ENCODE measurements at regions not wholly inside any gene's neighbourhood (a gene's known extent, or its start where the extent isn't known, plus 50 kb on each side); places are given as distances from the start of the nearest gene placed in this dataset.

DNA sequence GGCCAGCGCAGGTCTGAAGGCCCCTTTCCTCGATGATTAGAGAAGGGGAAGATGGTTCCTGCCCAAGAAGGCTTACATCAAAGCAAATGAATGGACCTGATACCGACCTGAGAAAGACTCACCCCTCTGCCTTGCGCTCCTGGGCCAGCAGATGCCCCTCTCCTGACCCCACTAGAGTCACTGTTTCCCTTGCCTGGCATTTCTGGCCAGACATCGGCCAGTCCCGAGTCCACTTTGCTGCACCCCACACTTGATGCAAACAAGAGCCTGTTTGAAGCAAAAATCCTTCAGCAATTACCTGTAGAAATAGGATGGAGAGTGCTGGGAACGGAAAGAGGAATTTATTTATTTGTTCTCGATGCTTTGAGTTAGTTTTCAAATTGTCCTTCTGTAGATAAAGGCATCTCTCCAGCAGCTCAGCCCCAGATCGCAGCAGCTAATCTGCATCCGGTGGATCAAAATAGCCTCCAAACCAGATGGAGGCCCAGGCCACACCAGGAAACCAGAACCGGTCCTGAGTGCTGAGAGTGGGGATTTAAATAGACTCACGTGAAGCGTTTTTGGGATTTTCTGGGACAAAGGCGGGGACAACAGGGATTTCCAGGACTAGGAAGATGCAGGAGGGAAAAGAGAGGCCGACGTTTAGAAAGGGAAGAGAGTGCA is 148.6 kb downstream of the TRIM29 start:
- Histone ChIP-seq H3K27ac (ENCODE audit: low read depth in 1 of 3, low read length in 2 of 3) (no peak overlapping the region), H3K27me3 (ENCODE audit: control insufficient read depth in 3 of 3, insufficient read depth in 3 of 3, low read length in 3 of 3) (no peaks in the 10 kb centered on the region), H3K4me3 (ENCODE audit: low read depth in 1 of 3, low read length in 3 of 3) (no peak overlapping the region), H3K9me3 (ENCODE audit: control insufficient read depth in 2 of 2, insufficient read depth in 1 of 2, low read depth in 1 of 2, low read length in 1 of 2) (no peaks in the 10 kb centered on the region), H3K4me1 (ENCODE audit: control insufficient read depth in 3 of 3, insufficient read depth in 2 of 3, low read depth in 1 of 3, low read length in 2 of 3) (peaks cover 0 to 24% (median 0%) of the 10 kb centered on the region in 3 donors), H3K36me3 (ENCODE audit: control insufficient read depth in 3 of 3, insufficient read depth in 2 of 3, low read depth in 1 of 3, low read length in 3 of 3) (no peaks in the 10 kb centered on the region)
- no peak for FAIRE-seq
- 60 to 76% (median 63%) methylated on average over 16 of the region's 16 CpGs for WGBS, 3 donors
- DNase-seq, result no peak

DNA sequence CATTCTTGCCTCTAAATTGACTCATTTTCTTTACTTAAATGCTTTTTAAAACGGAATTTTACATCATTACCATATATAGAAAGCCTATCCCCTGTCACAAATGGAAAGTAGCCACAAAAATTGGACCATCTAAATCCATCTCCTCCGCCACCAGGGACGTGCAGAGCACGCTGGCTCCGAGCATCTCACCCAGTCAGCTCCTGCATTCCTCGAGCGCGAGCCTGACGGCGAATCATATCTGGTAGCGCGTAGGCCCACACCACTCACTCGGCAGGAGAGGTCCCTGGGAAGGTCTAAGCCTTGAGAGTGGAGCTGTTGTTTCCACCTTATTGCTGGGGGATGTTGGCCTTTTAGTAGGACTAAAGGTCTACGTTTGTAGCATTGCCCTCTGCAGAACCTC is 152.4 kb downstream of the TRIM29 start:
- FAIRE-seq (no peak), DNase-seq (no peak)
- H3K27ac ChIP-seq (ENCODE audit: low read depth in 1 of 3, low read length in 2 of 3), result no peak overlapping the region
- no peaks in the 10 kb centered on the region for H3K27me3 ChIP-seq (ENCODE audit: control insufficient read depth in 3 of 3, insufficient read depth in 3 of 3, low read length in 3 of 3)
- H3K4me3 ChIP-seq (ENCODE audit: low read depth in 1 of 3, low read length in 3 of 3), result no peak overlapping the region
- H3K36me3 ChIP-seq (ENCODE audit: control insufficient read depth in 3 of 3, insufficient read depth in 2 of 3, low read depth in 1 of 3, low read length in 3 of 3), result no peaks in the 10 kb centered on the region
- 88 to 92% (median 89%) methylated on average over 14 of the region's 14 CpGs for WGBS, 3 donors
- peaks cover 0 to 26% (median 0%) of the 10 kb centered on the region in 3 donors for H3K4me1 ChIP-seq (ENCODE audit: control insufficient read depth in 3 of 3, insufficient read depth in 2 of 3, low read depth in 1 of 3, low read length in 2 of 3)
- H3K9me3 ChIP-seq (ENCODE audit: control insufficient read depth in 2 of 2, insufficient read depth in 1 of 2, low read depth in 1 of 2, low read length in 1 of 2), result no peaks in the 10 kb centered on the region

DNA sequence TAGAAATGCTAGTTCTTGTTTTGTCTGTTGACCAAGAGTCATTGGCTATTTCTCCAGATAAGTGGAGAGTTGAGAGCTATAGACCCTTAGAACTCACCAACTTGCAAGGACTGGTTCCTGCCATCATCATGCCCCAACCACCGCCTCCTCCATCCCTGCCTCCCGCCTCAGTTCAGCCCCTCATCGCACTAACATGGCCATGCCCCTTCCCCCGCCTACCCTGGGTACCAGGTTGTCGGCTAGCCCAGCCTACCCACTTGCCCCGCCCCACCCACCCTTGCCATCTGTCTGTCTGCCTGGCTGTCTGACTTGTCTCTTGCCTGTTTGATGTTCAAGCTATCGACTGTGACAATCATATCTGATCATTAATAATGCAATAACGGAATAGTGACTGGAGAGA is 154.1 kb downstream of the TRIM29 start:
- DNase-seq (no peak), FAIRE-seq (no peak)
- Histone ChIP-seq H3K36me3 (ENCODE audit: control insufficient read depth in 3 of 3, insufficient read depth in 2 of 3, low read depth in 1 of 3, low read length in 3 of 3) (no peaks in the 10 kb centered on the region), H3K27ac (ENCODE audit: low read depth in 1 of 3, low read length in 2 of 3) (no peak overlapping the region), H3K4me3 (ENCODE audit: low read depth in 1 of 3, low read length in 3 of 3) (no peak overlapping the region), H3K9me3 (ENCODE audit: control insufficient read depth in 2 of 2, insufficient read depth in 1 of 2, low read depth in 1 of 2, low read length in 1 of 2) (no peaks in the 10 kb centered on the region), H3K27me3 (ENCODE audit: control insufficient read depth in 3 of 3, insufficient read depth in 3 of 3, low read length in 3 of 3) (no peaks in the 10 kb centered on the region), H3K4me1 (ENCODE audit: control insufficient read depth in 3 of 3, insufficient read depth in 2 of 3, low read depth in 1 of 3, low read length in 2 of 3) (peaks cover 0 to 36% (median 1%) of the 10 kb centered on the region in 3 donors)
- WGBS, 3 donors, result 81 to 88% (median 82%) methylated on average over 8 of the region's 8 CpGs

DNA sequence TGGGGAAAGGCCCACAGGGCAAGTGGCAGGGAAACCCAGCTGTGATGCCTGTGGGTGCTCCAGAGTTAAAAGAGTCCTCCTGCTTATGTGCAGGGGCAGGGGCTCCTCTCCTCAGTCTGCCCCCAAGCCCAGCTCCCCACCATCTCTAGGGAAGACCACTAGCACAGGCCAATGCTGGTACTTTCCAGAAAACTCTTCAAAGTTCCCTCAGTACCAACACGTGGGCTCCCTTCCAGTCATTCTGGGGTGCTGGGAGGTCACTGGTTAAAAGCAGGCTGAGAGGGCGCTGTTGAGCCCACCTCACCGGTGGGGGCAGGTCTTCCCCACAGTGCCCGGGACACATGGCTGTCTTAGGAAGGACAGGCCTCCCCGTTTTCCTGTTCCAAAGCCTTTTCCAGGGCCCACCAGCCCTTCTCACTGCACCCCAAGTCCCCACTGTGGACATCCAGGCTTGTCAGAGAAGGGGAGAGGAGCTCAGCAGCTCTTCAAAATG is 154.6 kb downstream of the TRIM29 start:
- no peaks in the 10 kb centered on the region for H3K27me3 ChIP-seq (ENCODE audit: control insufficient read depth in 3 of 3, insufficient read depth in 3 of 3, low read length in 3 of 3)
- H3K27ac ChIP-seq (ENCODE audit: low read depth in 1 of 3, low read length in 2 of 3), result no peak overlapping the region
- no peak overlapping the region for H3K4me3 ChIP-seq (ENCODE audit: low read depth in 1 of 3, low read length in 3 of 3)
- no peak for FAIRE-seq
- DNase-seq, result no peak
- no peaks in the 10 kb centered on the region for H3K36me3 ChIP-seq (ENCODE audit: control insufficient read depth in 3 of 3, insufficient read depth in 2 of 3, low read depth in 1 of 3, low read length in 3 of 3)
- peaks cover 0 to 37% (median 3%) of the 10 kb centered on the region in 3 donors for H3K4me1 ChIP-seq (ENCODE audit: control insufficient read depth in 3 of 3, insufficient read depth in 2 of 3, low read depth in 1 of 3, low read length in 2 of 3)
- 59 to 81% (median 72%) methylated on average over 5 of the region's 5 CpGs for WGBS, 3 donors
- no peaks in the 10 kb centered on the region for H3K9me3 ChIP-seq (ENCODE audit: control insufficient read depth in 2 of 2, insufficient read depth in 1 of 2, low read depth in 1 of 2, low read length in 1 of 2)

DNA sequence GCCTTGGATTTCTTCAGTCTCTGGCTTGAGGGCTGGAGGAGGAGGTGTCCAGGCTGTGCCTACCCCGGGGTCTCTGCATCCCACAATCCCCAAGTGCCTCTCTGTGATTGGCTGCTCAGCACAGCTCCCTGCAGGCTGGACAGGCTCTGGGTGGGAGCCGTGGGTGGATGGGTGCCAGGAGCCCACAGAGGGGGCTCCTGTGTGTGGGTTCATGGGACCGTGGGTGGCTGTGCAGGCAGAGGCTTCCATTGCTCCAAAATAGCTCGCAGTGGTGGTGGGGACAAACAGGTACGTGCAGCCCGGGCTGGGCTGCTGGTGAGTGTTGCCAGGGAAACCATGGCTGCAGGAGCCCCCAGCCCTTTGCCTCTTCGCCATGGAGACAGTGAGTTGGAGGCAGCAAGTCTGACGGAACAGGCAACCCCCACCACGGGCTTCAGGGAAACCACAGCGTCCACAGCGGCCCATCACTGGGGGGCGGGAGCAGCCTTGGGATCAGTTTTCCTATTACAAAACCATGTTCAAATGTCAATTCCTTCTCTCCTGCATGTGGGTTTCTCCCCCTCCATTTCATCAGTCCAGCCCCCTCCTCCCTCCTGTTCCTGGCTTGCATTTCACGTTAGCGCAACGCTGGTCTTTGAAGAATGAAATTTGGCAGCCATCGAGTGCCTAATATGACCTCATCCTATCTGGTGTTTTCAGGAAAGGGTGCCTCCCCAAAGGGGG is 155.2 kb downstream of the TRIM29 start:
- no peak overlapping the region for H3K4me3 ChIP-seq (ENCODE audit: low read depth in 1 of 3, low read length in 3 of 3)
- H3K9me3 ChIP-seq (ENCODE audit: control insufficient read depth in 2 of 2, insufficient read depth in 1 of 2, low read depth in 1 of 2, low read length in 1 of 2), result no peaks in the 10 kb centered on the region
- H3K27ac ChIP-seq (ENCODE audit: low read depth in 1 of 3, low read length in 2 of 3), result no peak overlapping the region
- no peaks in the 10 kb centered on the region for H3K27me3 ChIP-seq (ENCODE audit: control insufficient read depth in 3 of 3, insufficient read depth in 3 of 3, low read length in 3 of 3)
- 73 to 84% (median 78%) methylated on average over 16 of the region's 16 CpGs for WGBS, 3 donors
- FAIRE-seq (no peak), DNase-seq (no peak)
- H3K4me1 ChIP-seq (ENCODE audit: control insufficient read depth in 3 of 3, insufficient read depth in 2 of 3, low read depth in 1 of 3, low read length in 2 of 3), result peaks cover 0 to 43% (median 6%) of the 10 kb centered on the region in 3 donors
- no peaks in the 10 kb centered on the region for H3K36me3 ChIP-seq (ENCODE audit: control insufficient read depth in 3 of 3, insufficient read depth in 2 of 3, low read depth in 1 of 3, low read length in 3 of 3)

DNA sequence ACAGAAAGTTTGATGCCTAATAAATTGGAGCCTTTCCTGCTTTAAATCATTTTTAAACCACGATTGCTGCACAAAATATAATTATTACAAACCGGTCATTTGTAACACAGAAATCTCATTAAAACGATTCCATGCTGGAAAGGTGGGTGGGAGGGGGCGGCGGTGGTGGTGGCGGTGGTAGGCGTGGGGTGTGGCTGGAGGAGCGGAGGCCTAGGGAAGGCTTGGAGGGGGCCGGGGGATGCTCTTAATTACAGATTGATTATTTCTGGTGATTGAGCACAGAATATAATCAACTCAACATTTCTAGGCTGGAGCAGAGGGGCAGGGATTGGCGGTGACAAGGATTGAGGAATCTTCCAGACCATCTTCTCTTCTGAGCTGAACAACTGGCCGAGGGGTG is 157.5 kb downstream of the TRIM29 start:
- H3K27me3 ChIP-seq (ENCODE audit: control insufficient read depth in 3 of 3, insufficient read depth in 3 of 3, low read length in 3 of 3), result no peaks in the 10 kb centered on the region
- FAIRE-seq, result no peak

DNA sequence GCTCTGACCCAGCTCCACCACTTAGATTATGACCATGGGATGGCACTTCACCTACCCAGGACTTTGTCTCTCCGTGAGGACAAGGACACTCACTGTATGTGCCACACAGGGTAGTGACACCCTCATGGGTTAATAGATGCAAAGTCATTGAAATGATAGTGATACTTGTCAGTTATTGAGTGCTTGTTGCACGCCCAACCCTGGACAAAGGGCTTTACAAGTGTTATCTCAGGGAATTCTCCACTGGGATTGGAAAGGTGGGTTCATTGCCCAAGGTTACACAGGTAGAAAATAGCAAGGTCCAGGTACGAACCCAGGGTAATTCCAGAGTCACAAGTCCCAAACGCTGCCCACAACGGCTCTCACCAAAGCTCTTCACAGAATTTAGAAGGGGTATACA is 158.2 kb downstream of the TRIM29 start:
- DNase-seq, result peak; percentile 74 to 91
- Histone ChIP-seq H3K36me3 (ENCODE audit: control insufficient read depth in 3 of 3, insufficient read depth in 2 of 3, low read depth in 1 of 3, low read length in 3 of 3) (no peaks in the 10 kb centered on the region), H3K4me1 (ENCODE audit: control insufficient read depth in 3 of 3, insufficient read depth in 2 of 3, low read depth in 1 of 3, low read length in 2 of 3) (peaks cover 0 to 65% (median 6%) of the 10 kb centered on the region in 3 donors), H3K9me3 (ENCODE audit: control insufficient read depth in 2 of 2, insufficient read depth in 1 of 2, low read depth in 1 of 2, low read length in 1 of 2) (no peaks in the 10 kb centered on the region), H3K4me3 (ENCODE audit: low read depth in 1 of 3, low read length in 3 of 3) (no peak overlapping the region), H3K27me3 (ENCODE audit: control insufficient read depth in 3 of 3, insufficient read depth in 3 of 3, low read length in 3 of 3) (no peaks in the 10 kb centered on the region), H3K27ac (ENCODE audit: low read depth in 1 of 3, low read length in 2 of 3) (peak overlapping the region; percentile 8 to 85 (median 25))
- 14 to 44% (median 22%) methylated on average over 5 of the region's 5 CpGs for WGBS, 3 donors
- no peak for FAIRE-seq

More for the DNA sequence above, 157.5 kb downstream of the TRIM29 start:
- Histone ChIP-seq H3K36me3 (ENCODE audit: control insufficient read depth in 3 of 3, insufficient read depth in 2 of 3, low read depth in 1 of 3, low read length in 3 of 3) (no peaks in the 10 kb centered on the region), H3K4me3 (ENCODE audit: low read depth in 1 of 3, low read length in 3 of 3) (no peak overlapping the region), H3K27ac (ENCODE audit: low read depth in 1 of 3, low read length in 2 of 3) (peak overlapping the region in 1 of 3 donors; percentile 85), H3K4me1 (ENCODE audit: control insufficient read depth in 3 of 3, insufficient read depth in 2 of 3, low read depth in 1 of 3, low read length in 2 of 3) (peaks cover 0 to 65% (median 6%) of the 10 kb centered on the region in 3 donors), H3K9me3 (ENCODE audit: control insufficient read depth in 2 of 2, insufficient read depth in 1 of 2, low read depth in 1 of 2, low read length in 1 of 2) (no peaks in the 10 kb centered on the region)
- 62 to 73% (median 65%) methylated on average over 11 of the region's 11 CpGs for WGBS, 3 donors
- DNase-seq, result no peak

DNA sequence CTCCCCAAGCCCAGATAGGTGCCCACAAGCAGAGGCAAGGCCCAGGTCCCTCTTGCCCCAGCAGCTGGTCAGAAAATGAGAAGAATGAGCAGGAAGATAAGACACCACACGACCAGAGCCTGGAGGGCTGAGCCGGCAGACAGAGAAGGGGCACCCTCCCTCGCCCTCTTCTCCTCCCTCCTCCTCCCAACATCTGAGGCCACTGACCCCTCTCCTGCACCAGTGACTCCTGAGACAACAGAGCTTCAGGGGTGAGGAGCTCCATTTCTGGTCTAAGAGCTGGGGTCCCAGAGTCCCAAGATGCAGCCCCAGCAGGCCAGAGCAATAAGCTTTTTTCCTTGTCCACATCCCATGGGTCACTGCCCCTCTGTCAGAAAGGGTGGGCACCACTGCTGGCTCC is 159.2 kb downstream of the TRIM29 start:
- Histone ChIP-seq H3K27me3 (ENCODE audit: control insufficient read depth in 3 of 3, insufficient read depth in 3 of 3, low read length in 3 of 3) (no peaks in the 10 kb centered on the region), H3K36me3 (ENCODE audit: control insufficient read depth in 3 of 3, insufficient read depth in 2 of 3, low read depth in 1 of 3, low read length in 3 of 3) (no peaks in the 10 kb centered on the region), H3K9me3 (ENCODE audit: control insufficient read depth in 2 of 2, insufficient read depth in 1 of 2, low read depth in 1 of 2, low read length in 1 of 2) (no peaks in the 10 kb centered on the region), H3K4me1 (ENCODE audit: control insufficient read depth in 3 of 3, insufficient read depth in 2 of 3, low read depth in 1 of 3, low read length in 2 of 3) (peaks cover 0 to 65% (median 6%) of the 10 kb centered on the region in 3 donors), H3K27ac (ENCODE audit: low read depth in 1 of 3, low read length in 2 of 3) (peak overlapping the region in 2 of 3 donors; percentile 25 to 85), H3K4me3 (ENCODE audit: low read depth in 1 of 3, low read length in 3 of 3) (no peak overlapping the region)
- 57 to 72% (median 64%) methylated on average over 3 of the region's 3 CpGs for WGBS, 3 donors
- no peak for FAIRE-seq
- DNase-seq, result no peak
